Left renal pelvis (tissue), 4 donors: ENCODE measurements at regions not wholly inside any gene's neighbourhood (a gene's known extent, or its start where the extent isn't known, plus 50 kb on each side); places are given as distances from the start of the nearest gene placed in this dataset.
A peak's percentile ranks its signal among the peaks of the same experiment; 100 is the strongest.
"Not testable (repeated sequence)": the region's sequence is repeated elsewhere in the genome, so short reads cannot be mapped to it uniquely, and the experiment has no call there.

Experiments used
- DNase-seq, 4 donors: peaks; one replicate each; pipeline ENCODE4 v3.0.0-alpha.2; 2013; ENCODE audit warnings: low read depth in 4 of 4, low spot score in 3 of 4

DNA sequence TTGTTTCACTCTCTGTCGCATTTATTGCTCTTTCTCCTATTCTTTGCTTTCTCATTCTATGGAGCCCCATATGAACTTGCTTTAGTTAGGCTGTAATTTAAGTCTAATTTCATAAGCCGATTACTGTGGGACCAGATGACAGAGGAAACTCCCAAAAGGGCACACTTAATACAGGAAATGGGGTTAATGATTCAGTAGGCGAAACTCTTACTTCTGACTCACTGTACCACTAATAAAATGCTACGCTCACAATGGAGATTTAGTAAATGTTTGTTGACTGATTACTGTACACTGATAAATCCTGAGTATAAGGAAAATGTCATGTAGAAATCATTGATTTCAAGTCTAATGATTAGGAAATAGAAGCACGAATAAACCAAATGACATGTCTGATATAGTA is 276.4 kb downstream of the KLF5 start:
- DNase-seq = no peak

DNA sequence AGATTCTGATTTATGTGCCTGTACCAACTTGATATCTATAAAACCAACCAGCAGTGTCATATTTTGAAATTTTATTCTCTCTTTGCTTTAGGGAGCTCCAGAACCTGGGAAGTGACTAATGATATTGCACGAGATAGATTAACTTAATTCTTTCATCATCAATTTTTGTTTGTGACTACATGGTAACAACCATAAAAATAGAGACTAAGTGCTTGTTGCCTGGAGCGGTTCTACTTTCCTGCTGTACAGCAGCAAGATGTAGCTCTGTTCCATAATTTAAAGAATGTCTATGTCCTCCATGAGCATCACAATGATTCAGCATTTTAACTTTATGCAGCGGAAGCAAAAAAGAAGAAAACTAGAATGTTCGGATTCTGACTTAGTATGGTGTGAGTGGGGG is 275.6 kb downstream of the KLF5 start:
- DNase-seq = no peak

DNA sequence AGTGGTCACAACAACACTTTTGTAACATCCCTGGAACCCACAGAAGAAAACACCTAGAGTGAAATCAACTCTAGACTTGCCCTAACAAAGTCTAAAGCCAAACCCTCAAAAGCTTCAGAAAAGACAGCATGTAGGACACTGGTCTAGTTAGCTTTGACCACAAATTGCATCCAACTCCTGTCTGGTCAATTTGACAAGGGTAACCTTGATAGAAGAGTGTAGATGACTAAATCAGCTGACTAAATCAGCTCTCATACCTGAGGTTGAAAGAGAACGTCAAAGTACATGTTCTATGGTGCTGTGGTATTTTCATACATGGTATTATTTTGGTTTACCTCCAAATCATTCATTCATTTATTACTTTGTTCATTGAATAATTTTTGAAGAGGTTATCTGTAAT is 272.8 kb downstream of the KLF5 start:
- DNase-seq = no peak

DNA sequence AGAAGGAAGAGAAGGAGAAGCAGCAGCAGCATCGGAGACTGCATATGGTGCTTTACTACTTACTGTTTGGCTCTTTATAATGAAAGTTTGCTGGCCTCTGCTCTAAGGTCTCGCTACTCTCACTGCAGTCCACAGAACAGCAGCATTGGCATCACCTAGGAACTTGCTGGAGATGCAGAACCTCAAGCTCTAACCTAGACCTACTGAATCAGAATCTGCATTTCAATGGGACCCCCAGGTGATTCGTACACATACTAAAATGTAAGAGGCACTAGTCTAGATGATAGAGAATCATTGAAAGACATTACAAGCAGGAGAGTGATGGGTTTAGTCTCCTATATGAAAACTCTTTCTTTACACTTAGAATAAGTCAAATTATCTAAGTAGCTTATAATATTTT is 270.6 kb downstream of the KLF5 start:
- DNase-seq = no peak

DNA sequence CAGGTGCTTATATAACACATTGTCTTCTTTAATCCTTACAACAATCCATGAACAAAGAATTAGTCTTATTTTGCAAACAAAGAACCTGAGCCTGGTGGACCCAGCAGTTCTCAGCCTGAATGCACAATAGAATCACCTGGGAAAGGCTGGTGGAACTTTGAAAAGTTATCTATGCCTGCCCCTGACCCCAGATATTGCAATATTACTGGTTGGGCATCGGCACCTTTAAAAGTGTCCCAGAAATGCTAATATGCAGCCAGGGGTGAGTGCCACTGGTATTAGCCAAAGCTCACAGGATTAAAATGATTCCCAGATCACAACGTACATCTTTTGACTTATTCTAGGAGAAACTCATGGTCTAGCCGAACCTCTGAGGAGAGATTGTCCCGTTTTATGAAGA is 268.8 kb downstream of the KLF5 start:
- DNase-seq = no peak

DNA sequence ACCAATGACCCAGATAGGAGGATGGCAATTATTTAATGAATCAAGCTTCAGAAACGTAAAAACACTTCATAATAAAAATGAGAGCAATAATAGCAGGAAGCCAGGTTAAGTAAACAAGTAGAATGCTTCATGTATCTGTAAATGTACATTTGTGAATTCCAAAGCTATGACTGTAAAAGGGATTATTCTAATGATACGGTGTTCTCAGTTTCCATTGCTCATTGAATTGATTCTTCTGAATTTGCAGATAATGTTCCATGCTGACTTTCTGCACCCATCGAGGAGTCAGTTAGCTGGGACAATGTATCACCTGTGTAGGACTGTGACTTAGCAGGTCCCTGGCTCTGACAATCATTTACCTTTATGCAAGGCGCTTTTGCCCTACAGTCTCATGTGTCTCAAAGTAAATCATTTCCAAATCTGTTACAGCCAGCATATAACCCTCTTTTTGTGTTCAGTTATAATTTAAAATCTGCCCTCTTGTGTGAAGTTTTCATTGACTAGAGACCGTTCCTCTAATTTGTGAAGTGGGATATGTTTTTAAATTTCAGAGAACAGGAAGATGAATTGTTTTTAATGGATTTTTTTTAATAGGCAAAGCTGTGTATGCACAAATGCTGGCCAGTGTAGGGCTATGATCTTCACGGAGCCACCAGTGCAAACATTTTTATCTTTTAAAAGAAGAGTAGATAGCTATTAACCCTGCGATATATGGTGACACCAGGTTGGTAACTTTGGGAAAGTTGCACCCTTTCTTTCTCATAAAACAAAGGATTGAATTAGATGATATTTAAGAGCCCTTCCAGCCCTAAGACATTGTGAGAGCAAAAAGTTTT is 267.1 kb downstream of the KLF5 start:
- peak; percentile 26 to 50 (median 42) for DNase-seq

DNA sequence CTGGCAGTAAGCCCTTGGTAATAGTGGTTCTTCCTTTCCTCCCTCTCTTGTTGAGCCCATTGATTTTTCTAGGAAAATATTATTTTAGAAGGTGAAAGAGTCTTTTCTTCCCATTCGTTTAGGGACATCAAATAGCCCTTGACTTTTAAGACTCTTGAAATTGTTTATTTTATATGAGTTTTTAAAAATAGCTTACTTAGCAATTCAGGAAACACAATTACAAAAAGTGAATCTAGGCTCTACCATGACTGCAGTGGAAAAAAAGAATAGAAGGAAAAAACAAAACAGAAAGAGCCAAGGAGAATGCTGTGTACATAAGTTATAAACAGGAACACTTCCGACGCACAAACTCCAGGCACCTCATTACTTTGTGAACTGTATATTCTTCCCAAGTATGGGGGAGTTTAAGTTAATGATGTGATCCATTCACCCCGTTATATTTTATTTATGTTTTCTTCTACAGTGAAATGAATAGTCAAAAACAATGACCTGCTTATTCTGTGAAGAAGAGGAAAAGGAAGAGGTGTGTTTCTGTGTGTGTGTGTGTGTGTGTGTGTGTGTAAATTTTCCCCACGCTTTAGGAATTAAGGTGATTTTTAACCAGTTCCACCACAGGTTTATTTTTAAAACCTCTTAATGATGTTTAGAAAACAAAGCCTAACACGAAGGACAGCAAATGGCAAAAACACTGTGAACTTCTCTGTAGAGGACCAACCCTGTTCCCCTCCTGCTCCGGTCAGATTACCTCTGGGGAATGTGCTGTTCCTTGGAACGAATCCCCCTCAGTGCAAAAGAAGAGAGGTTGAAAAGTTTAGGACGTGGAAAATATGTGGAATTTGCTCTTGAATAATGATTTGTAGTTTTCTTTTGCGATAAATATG is 266.3 kb downstream of the KLF5 start:
- no peak for DNase-seq

DNA sequence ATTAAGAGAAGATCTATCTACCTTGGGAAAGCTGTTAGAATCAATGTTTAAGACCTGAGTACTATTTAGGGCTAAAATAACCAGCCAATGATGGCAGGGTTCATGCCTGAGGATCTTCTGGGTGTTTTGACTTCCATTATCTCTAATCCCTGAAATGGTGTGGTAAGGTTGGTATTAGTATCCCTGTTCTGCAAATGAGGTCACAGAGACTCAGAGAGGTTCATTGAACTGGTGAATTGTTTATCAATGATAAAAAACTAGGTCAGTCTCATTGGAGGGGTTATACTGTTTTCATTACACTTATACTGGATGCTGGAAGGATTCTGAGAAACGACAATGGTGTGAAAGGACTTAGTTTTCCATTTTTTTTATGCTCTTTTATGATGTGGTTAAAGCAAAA is 264.8 kb downstream of the KLF5 start:
- DNase-seq = no peak

DNA sequence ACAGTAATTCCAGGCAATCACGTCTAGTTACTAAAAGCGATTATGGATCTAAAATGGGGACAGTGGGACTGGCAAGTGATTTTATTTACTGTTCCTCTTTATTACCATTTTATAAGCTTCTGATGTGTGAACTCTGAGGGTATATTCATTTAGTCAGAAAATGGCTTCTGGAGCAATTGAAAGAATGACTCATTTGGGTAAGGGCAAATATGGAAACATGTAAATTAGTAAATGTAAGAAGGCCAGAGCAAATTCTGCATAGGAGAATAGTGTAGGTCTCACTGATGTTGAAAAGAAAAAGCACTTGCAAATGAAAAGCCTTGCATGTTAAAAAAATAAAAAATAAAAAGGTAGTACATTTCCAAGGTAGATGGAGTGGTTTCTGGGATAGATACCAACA is 262.2 kb downstream of the KLF5 start:
- no peak for DNase-seq

DNA sequence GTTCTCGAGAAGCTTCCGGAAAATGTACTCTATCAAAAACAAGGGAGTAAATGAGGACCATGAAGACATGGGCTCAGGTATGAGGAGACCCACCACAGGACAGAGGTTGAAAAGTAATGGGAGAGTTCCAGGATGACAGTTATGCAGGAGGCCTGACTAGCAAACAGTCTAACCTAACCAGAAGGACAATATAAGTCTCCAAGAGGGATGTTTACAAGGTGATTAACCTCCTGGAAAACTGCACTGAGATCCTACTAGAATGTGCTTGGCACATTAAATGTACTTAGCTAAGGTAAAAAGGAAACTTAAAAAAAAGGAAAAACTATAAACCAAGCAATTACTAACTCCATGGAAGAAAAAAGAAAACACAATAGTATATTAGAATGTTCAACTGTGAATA is 258.3 kb downstream of the KLF5 start:
- no peak for DNase-seq

DNA sequence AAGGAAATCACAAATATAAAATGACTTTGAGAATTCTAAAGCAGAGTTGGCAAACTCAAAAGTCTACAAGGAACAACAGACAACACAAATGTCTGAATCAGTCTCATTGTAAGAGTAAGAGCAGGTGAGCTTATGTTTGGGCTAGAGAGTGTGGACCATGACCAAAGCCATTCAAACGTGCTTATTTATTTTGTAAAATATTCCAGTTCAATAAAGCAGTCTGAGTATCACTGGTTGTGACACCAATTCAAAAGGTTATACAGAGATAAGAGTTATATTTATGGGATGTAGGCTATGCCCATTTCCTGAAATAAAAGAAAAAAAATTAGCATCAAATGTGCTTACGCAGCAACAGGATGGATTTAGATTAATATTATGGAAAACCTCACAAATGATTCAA is 251.6 kb downstream of the KLF5 start:
- DNase-seq = no peak

DNA sequence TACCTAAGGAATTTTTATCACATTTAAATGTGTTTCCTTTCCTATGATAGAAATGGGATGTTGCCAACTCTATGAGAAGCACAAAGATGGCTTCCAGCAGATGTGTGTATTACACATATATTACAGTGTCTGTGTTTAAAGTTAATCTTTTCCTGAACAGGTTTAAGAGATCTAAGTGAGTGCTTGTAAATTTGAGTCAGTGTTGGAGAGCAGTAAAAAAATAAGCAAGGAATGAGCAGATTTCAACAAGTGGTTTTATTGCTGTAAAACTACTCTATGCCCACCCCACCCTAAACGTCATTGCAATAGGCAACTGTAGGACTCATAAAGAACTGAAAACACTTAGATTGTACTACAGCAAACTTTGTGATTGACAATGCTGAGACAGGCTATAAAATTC is 248.7 kb downstream of the KLF5 start:
- DNase-seq = no peak

DNA sequence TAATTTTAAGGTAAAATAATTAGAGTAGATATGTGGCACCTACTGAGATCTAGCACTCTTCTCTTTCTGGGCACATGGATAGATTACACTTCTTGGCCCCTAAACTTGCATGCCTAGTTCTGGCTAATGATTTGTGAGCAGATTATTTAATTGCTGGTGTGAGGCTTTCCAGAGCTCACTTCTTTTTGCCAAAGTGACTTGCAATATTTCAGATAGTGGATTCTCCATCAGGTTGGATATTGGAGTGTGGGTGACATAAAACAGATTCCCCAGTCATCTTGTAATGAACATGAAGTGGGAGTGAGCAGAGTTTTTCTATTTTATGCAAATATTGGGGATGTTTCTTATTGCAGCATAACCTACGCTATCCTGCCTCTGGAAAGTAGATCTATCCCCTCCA is 247.9 kb downstream of the KLF5 start:
- DNase-seq = no peak

DNA sequence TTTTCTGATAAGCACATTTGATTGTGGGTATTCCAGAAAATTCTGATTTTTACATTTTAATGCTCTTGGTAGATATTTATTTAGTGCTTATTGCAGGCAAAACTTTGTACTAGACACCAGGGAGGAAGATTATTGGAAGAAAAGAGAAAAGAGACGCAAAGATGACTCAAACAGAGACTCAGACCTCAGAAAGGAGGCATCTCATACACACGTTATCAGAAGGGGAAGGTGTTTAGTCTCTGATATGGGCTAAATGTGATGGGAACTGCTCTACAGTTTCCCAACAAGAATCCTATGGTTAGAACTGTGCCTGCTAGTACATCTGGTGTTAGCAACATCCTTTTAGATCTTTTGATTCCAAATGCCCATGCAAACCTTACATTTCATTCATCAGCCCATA is 245.6 kb downstream of the KLF5 start:
- DNase-seq = no peak

DNA sequence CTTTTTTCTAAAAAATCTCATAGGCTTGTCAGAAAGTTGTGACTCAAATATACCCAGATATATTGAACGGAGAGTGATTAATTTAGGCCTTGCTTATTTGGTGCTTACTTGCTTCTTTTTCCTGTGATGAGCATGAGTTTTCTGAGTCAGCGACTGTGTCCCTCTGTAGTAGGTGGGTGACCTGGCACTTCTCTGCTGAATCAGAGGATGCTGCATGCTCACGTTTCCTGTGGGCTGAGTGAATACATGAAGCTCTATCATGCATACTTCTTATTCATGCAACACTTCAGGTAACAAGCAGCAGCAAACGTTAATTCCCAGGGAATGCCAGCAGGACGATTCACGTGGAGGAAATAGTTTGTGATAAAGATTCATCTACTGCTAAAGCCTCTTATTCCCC is 245.0 kb downstream of the KLF5 start:
- DNase-seq = no peak

DNA sequence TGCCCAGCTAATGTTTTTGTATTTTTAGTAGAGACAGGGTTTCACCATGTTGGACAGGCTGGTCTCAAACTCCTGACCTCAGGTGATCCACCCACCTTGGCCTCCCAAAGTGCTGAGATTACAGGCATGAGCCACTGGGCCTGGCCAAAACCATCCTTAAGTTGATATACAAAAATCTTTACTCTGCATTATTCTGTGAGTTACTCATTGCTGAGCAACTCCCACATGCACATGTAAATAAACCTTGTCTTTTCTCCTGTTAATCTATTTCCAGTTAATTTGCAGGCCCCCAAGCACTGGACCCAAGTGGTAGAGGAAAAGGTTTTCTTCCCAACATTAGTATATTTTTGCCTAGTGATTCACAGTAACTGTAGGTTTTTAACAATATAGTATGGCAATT is 242.8 kb downstream of the KLF5 start:
- not testable (repeated sequence) for DNase-seq

DNA sequence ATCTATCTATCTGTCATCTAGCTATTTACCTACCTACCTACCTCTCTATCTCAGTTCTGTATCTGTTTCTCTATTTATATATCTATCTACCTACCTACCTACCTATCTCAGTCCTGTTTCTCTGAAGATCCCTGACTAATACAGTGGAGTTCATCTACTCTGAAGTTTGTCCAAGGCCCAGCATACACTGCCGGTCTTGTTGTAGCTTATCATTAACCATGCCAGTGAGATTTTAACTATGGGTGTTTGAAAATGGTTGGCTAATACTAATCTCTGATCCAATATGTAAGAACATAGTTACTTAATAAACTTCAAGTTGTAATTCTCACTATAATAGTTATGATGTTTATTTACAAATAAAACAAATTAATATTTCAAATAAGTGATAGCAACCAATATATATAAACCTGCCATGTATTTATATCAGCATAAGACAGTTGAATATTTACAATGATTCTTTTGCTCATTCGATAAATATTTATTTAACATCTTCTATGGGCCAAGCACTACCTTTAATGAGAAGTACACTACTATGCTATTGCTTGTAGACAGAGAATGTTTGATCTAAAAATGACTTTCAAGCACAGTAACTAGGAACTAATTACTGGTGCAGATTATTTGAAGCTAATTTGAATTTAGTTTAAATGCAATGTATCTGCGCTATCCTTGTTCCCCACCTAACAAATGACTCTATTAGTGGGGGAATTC is 242.1 kb downstream of the KLF5 start:
- DNase-seq = no peak

DNA sequence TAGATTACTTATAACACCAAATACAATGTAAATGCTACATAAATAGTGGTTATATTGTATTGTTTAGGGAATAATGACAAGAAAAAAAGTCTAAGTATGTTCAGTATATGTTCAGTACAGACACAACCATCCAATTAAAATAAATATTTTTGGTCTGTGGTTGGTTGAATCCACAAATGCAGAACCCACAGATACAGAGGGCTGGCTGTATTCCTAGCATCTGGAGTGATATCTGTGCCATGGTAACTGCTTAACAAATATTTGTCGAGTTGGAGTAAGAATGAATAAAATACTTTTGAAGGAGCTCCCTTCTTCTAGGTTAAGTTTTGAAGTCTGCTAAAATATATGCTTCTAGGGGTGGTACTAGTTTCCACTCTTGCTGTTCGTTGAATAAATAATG is 241.0 kb downstream of the KLF5 start:
- DNase-seq = no peak

DNA sequence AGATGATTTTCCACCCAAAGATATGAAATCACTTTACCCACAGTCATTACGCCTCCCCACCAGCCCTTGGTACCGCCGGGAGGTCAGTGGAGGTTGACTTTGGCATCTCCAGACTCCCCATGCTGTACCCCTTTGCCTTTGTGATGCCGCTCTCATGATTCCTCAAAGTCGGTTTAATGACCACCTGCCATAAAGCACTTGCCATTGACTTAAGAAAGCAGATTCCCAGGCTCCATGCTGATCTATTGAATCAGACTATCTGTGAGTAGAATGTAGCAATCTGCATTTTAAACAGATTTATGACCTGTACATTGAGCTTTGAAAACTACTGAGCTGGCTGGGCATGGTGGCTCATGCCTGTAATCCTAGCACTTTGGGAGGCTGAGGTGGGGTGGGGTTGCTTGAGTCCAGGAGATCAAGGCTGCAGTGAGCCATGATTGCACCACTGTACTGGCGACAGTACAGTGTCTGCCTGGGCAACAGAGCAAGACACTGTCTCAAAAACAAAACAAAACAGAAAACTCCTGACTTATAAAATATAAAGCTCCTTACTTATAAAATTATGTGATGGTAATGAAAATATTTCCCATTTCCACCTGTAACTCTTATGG is 235.2 kb downstream of the KLF5 start:
- DNase-seq = no peak

DNA sequence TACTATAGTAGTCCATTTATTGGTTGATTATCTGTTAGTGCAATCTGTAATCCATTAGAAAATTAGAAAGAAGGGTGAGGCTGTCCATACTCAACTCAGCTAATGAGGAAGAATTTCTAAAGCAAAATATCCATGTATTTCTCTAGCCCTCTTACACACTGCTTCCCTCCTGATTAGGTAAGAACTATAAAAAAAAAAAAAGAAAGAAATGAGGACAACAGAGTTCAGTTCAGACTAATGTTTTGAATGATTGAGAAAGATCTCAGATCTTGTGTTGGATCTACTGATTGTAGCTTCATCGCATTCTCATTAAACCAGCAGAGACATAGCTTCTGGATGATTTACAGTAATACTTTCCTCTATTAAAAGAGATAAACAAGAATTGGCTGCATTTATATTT is 233.3 kb downstream of the KLF5 start:
- no peak for DNase-seq

DNA sequence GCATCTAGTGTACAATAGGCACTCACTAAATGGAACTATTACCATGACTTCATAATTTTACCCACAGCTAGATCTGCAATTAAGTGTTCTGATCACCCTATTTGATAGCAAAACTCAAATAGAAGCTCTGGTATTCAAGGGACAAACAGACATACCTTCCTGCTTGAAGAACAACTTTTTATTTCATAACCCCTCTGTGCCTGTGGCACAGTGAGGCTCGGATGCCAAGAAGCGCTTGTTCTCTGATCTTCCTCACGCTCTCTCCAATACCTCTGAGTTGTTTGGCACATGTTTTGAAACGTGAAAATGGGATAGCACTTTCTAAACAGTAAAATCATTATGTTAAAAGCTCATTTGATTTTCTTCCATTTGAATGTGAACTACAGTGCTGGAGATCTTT is 232.0 kb downstream of the KLF5 start:
- no peak for DNase-seq
